ENCODE measurements at regions not wholly inside any gene's neighbourhood (a gene's known extent, or its start where the extent isn't known, plus 50 kb on each side); places are given as distances from the start of the nearest gene placed in this dataset.

- no peak for TF ChIP-seq CTCF (IDR thresholded peaks at IDR 0.05)
- TF ChIP-seq POLR2A (IDR thresholded peaks at IDR 0.05), result no peak
These were observed 80.4 kb downstream of the HSPH1 start for GRCh38 chr13:31081316-31081715.
